ENCODE measurements at regions not wholly inside any gene's neighbourhood (a gene's known extent, or its start where the extent isn't known, plus 50 kb on each side); places are given as distances from the start of the nearest gene placed in this dataset.

GRCh38 chr5:113673041-113673440 lies 159.5 kb downstream of the YTHDC2 start:
- Mint-ChIP-seq H3K27ac (no peak overlapping the region), H3K36me3 (ENCODE audit: low read depth) (no peaks in the 10 kb centered on the region; the same call in 1 of the 2 replicates), H3K27me3 (ENCODE audit: insufficient read depth) (peaks cover 4% of the 10 kb centered on the region; the same call in 1 of the 2 replicates), H3K4me1 (ENCODE audit: low read depth) (no peaks in the 10 kb centered on the region; the same call in 1 of the 2 replicates), H3K9me3 (peaks cover 6% of the 10 kb centered on the region), H3K4me3 (no peak overlapping the region)
- no peak for DNase-seq
- TF ChIP-seq, protein P1, sequence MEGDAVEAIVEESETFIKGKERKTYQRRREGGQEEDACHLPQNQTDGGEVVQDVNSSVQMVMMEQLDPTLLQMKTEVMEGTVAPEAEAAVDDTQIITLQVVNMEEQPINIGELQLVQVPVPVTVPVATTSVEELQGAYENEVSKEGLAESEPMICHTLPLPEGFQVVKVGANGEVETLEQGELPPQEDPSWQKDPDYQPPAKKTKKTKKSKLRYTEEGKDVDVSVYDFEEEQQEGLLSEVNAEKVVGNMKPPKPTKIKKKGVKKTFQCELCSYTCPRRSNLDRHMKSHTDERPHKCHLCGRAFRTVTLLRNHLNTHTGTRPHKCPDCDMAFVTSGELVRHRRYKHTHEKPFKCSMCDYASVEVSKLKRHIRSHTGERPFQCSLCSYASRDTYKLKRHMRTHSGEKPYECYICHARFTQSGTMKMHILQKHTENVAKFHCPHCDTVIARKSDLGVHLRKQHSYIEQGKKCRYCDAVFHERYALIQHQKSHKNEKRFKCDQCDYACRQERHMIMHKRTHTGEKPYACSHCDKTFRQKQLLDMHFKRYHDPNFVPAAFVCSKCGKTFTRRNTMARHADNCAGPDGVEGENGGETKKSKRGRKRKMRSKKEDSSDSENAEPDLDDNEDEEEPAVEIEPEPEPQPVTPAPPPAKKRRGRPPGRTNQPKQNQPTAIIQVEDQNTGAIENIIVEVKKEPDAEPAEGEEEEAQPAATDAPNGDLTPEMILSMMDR (IDR thresholded peaks at IDR 0.05) = no peak

DNA sequence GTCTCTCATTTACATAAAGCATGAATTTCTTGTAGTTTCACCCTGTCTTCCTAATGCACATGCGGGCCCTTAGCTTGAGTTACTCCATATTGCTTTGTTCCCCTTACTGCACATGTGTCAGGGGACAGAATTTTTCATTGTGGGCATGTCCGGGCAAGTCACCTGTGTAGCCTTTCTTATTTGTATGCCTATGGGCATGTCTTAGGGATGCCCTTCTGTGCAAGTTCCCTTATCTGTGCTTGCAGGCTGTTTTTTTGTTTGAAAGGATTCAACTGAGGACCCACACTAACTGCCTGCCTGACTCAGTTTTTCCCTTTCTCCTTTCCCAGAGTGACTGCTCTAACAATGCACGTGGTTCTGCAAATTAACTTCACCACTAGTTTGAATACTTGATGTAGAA lies 161.7 kb downstream of the YTHDC2 start:
- H3K4me1 Mint-ChIP-seq (ENCODE audit: low read depth) = no peaks in the 10 kb centered on the region; the same call in 1 of the 2 replicates

GRCh38 chr5:113678202-113678601 lies 164.7 kb downstream of the YTHDC2 start:
- Mint-ChIP-seq H3K4me3 (no peak overlapping the region), H3K9me3 (peaks cover 6% of the 10 kb centered on the region), H3K27me3 (ENCODE audit: insufficient read depth) (peaks cover under 1% of the 10 kb centered on the region; the same call in 1 of the 2 replicates), H3K27ac (no peak overlapping the region), H3K4me1 (ENCODE audit: low read depth) (no peaks in the 10 kb centered on the region; the same call in 1 of the 2 replicates), H3K36me3 (ENCODE audit: low read depth) (no peaks in the 10 kb centered on the region; the same call in 1 of the 2 replicates)
- DNase-seq = no peak
- TF ChIP-seq, protein P1 (IDR thresholded peaks at IDR 0.05) = no peak

More for the DNA sequence above, 161.7 kb downstream of the YTHDC2 start:
- no peak overlapping the region for H3K27ac Mint-ChIP-seq
- no peak for DNase-seq
- TF ChIP-seq, protein P1 (IDR thresholded peaks at IDR 0.05) = no peak
- H3K27me3 Mint-ChIP-seq (ENCODE audit: insufficient read depth) = no peaks in the 10 kb centered on the region; the same call in 1 of the 2 replicates
- peaks cover 6% of the 10 kb centered on the region for H3K9me3 Mint-ChIP-seq
- no peak overlapping the region for H3K4me3 Mint-ChIP-seq
- no peaks in the 10 kb centered on the region; the same call in 1 of the 2 replicates for H3K36me3 Mint-ChIP-seq (ENCODE audit: low read depth)

DNA sequence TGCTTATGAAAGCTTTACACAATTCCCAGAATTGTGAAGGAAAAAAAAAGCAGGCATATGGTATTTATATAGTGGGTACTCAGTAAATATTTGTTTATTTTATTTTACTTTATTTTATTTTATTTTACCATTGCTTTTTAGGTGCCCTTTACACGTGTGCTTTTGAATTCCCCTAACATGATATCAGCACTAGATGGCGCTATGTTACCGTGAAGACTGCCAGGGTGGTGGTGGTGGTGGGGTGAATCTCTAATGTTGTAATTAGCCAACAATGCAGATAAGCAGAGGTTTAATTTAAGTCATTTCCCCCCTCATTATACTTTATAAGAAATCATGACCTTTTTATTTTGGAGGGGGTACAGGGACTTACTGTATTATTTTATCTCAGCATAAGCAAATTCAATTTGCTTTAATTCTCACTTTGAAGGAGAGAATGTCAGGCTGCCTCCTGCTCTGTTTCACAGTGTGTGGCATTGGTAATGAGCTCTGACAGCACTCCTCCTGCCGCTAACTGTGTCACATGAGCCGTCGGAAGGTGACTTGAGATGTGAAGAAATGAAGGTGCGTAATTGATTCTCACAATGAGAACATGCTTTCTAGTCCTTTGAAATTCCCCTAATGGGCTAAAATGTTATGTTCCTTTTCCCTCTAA lies 165.6 kb downstream of the YTHDC2 start:
- TF ChIP-seq, protein P1 (IDR thresholded peaks at IDR 0.05) = peak; percentile 90
- H3K9me3 Mint-ChIP-seq = peaks cover 2% of the 10 kb centered on the region
- peaks cover 2% of the 10 kb centered on the region; the same call in 1 of the 2 replicates for H3K27me3 Mint-ChIP-seq (ENCODE audit: insufficient read depth)
- H3K4me3 Mint-ChIP-seq = no peak overlapping the region
- DNase-seq = peak; percentile 44
- H3K27ac Mint-ChIP-seq = no peak overlapping the region
- no peaks in the 10 kb centered on the region; the same call in 1 of the 2 replicates for H3K36me3 Mint-ChIP-seq (ENCODE audit: low read depth)
- no peaks in the 10 kb centered on the region; the same call in 1 of the 2 replicates for H3K4me1 Mint-ChIP-seq (ENCODE audit: low read depth)

GRCh38 chr5:113680534-113680933 lies 167.0 kb downstream of the YTHDC2 start:
- TF ChIP-seq, protein P1 (IDR thresholded peaks at IDR 0.05) = no peak
- Mint-ChIP-seq H3K36me3 (ENCODE audit: low read depth) (no peaks in the 10 kb centered on the region), H3K27ac (no peak overlapping the region), H3K4me1 (ENCODE audit: low read depth) (no peaks in the 10 kb centered on the region; the same call in 1 of the 2 replicates), H3K27me3 (ENCODE audit: insufficient read depth) (peaks cover 2% of the 10 kb centered on the region; the same call in 1 of the 2 replicates), H3K4me3 (no peak overlapping the region), H3K9me3 (no peaks in the 10 kb centered on the region)
- DNase-seq = no peak
